Epithelial cell of esophagus (primary cell): ENCODE measurements at regions not wholly inside any gene's neighbourhood (a gene's known extent, or its start where the extent isn't known, plus 50 kb on each side); places are given as distances from the start of the nearest gene placed in this dataset.

Source experiments
- DNase-seq: peaks from one replicate; pipeline ENCODE4 v3.0.0; 2010; ENCODE audit warnings: low read depth
- H3K4me3 ChIP-seq: 2 replicates; pipeline ENCODE4 v1.5.1; 2011; ENCODE audit warnings: mild to moderate bottlenecking, low read length, control low read depth
- TF ChIP-seq, protein P1 (sequence below): IDR thresholded peaks from 2 replicates; pipeline ENCODE4 v1.5.1; 2011; ENCODE audit warnings: low read depth, mild to moderate bottlenecking, low read length, control low read depth, inconsistent platforms; ENCODE audit not compliant: insufficient read depth; ENCODE audit errors: missing control alignments

- TF ChIP-seq, protein P1, sequence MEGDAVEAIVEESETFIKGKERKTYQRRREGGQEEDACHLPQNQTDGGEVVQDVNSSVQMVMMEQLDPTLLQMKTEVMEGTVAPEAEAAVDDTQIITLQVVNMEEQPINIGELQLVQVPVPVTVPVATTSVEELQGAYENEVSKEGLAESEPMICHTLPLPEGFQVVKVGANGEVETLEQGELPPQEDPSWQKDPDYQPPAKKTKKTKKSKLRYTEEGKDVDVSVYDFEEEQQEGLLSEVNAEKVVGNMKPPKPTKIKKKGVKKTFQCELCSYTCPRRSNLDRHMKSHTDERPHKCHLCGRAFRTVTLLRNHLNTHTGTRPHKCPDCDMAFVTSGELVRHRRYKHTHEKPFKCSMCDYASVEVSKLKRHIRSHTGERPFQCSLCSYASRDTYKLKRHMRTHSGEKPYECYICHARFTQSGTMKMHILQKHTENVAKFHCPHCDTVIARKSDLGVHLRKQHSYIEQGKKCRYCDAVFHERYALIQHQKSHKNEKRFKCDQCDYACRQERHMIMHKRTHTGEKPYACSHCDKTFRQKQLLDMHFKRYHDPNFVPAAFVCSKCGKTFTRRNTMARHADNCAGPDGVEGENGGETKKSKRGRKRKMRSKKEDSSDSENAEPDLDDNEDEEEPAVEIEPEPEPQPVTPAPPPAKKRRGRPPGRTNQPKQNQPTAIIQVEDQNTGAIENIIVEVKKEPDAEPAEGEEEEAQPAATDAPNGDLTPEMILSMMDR: no peak
- no peak overlapping the region for H3K4me3 ChIP-seq
- no peak for DNase-seq
Observed at GRCh38 chr2:126828491-126828890, 70.2 kb upstream of the TEX51 start.

- no peak for DNase-seq
- TF ChIP-seq, protein P1: no peak
Observed at GRCh38 chr2:126831234-126832005, 67.3 kb upstream of the TEX51 start.

GRCh38 chr2:126832014-126832413 lies 66.7 kb upstream of the TEX51 start:
- TF ChIP-seq, protein P1: no peak

More at GRCh38 chr2:126831234-126832005, 67.3 kb upstream of the TEX51 start:
- H3K4me3 ChIP-seq: no peak overlapping the region

GRCh38 chr2:126832757-126833156 lies 65.9 kb upstream of the TEX51 start:
- no peak for DNase-seq
- no peak overlapping the region for H3K4me3 ChIP-seq
- TF ChIP-seq, protein P1: no peak

More at GRCh38 chr2:126832014-126832413, 66.7 kb upstream of the TEX51 start:
- DNase-seq: no peak
- no peak overlapping the region for H3K4me3 ChIP-seq

DNA sequence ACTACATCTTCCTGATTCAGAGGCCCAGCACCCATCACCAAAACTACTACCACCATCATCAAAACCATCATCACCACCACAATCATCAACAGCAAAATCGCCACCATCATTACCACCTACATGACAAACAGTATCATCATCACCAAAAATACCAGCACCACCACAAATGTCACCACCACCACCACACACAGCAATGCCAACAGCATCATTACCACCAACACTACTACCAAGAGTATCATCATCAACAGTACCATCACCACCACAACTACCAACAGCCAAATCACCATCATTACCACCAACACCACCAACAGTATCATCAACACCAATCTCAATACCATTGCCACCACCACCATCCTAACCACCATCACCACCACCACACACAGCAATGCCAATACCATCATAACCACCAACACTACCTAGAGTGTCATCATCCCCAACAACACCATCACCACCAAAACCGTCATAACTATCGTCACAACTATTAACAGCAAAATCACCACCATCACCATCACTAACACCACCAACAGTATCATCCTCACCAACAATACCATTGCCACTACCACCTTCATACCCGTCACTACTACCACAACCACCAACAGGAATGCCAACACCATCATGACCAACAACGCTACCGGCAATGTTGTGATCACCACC lies 64.6 kb upstream of the TEX51 start:
- no peak for DNase-seq
- no peak overlapping the region for H3K4me3 ChIP-seq
- TF ChIP-seq, protein P1: no peak

- DNase-seq: no peak
- TF ChIP-seq, protein P1: no peak
- no peak overlapping the region for H3K4me3 ChIP-seq
Observed at GRCh38 chr2:126835261-126835660, 63.4 kb upstream of the TEX51 start.
